ENCODE measurements at regions not wholly inside any gene's neighbourhood (a gene's known extent, or its start where the extent isn't known, plus 50 kb on each side); places are given as distances from the start of the nearest gene placed in this dataset.

DNA sequence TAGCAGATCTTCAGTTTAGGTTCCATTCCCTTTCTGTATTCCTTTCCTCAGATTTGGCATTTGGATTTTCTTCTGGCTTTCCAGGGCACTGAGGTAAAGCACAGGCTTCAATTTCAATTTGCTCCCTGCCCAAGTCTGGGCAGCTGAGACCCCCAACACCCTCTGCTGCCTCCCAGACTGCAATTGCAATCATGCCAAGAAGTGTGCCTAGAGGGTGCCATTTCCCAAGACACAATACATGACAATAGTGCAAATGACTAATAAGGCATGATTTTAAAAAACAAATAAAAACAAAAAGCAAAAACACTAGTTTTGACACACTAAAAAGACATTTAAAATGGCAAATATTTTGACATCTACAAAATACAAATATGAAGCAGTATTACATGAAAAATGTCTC, 364.8 kb downstream of the EPM2A start:
- H3K4me1 ChIP-seq = no peaks in the 10 kb centered on the region
- no peaks in the 10 kb centered on the region for H3K36me3 ChIP-seq (ENCODE audit: low read depth, missing control alignments)
- no peak for TF ChIP-seq CTCF (IDR thresholded peaks at IDR 0.05)
- TF ChIP-seq POLR2A (IDR thresholded peaks at IDR 0.05) = no peak
- H3K27ac ChIP-seq = no peak overlapping the region
- H3K27me3 ChIP-seq = no peaks in the 10 kb centered on the region
- H3K4me3 ChIP-seq = no peak overlapping the region
- intact Hi-C loops (cut with DNase I; ENCODE audit: low total_unique reads) = no loop called here
- no peak for DNase-seq
- H3K9me3 ChIP-seq = no peaks in the 10 kb centered on the region

GRCh38 chr6:145372671-145373151, 362.6 kb downstream of the EPM2A start:
- intact Hi-C loops (cut with DNase I; ENCODE audit: low total_unique reads) = no loop called here
- no peak overlapping the region for H3K27ac ChIP-seq
- no peaks in the 10 kb centered on the region for H3K4me1 ChIP-seq
- no peaks in the 10 kb centered on the region for H3K9me3 ChIP-seq
- no peaks in the 10 kb centered on the region for H3K36me3 ChIP-seq (ENCODE audit: low read depth, missing control alignments)
- TF ChIP-seq POLR2A (IDR thresholded peaks at IDR 0.05) = no peak
- WGBS, 2 donors = 57 to 65% methylated on average over 4 of the region's 4 CpGs
- no peaks in the 10 kb centered on the region for H3K27me3 ChIP-seq
- no peak for DNase-seq
- no peak overlapping the region for H3K4me3 ChIP-seq

GRCh38 chr6:145373826-145374225, 361.5 kb downstream of the EPM2A start:
- no peak for TF ChIP-seq CTCF (IDR thresholded peaks at IDR 0.05)
- no peak for TF ChIP-seq POLR2A (IDR thresholded peaks at IDR 0.05)
- H3K4me3 ChIP-seq = no peak overlapping the region
- no peak for DNase-seq
- intact Hi-C loops (cut with DNase I; ENCODE audit: low total_unique reads) = no loop called here
- no peak overlapping the region for H3K27ac ChIP-seq
- WGBS, 2 donors = 82 to 89% methylated on average over 1 of the region's 1 CpG
- H3K27me3 ChIP-seq = no peaks in the 10 kb centered on the region
- H3K9me3 ChIP-seq = no peaks in the 10 kb centered on the region
- no peaks in the 10 kb centered on the region for H3K4me1 ChIP-seq
- H3K36me3 ChIP-seq (ENCODE audit: low read depth, missing control alignments) = no peaks in the 10 kb centered on the region

DNA sequence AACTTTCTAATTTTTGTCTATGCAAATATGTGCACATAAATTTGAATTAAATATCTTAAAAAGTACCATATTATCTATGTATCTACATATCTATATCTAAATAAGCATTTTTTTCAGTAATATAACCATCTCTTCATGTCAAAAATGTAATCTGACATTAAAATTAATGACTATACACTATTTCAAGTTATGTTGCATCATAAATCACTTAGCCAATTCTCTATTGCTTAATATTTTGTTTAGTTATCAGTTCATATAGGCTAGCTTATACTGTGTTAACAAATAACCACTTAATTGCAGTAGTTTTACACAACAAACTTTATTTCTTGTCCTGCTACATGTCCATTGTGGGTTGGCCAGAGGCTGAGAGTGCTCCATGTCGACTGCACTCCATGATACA, 360.8 kb downstream of the EPM2A start:
- Histone ChIP-seq H3K9me3 (no peaks in the 10 kb centered on the region), H3K36me3 (ENCODE audit: low read depth, missing control alignments) (no peaks in the 10 kb centered on the region), H3K4me1 (no peaks in the 10 kb centered on the region), H3K4me3 (no peak overlapping the region), H3K27ac (no peak overlapping the region), H3K27me3 (no peaks in the 10 kb centered on the region)
- no peak for TF ChIP-seq CTCF (IDR thresholded peaks at IDR 0.05)
- no peak for TF ChIP-seq POLR2A (IDR thresholded peaks at IDR 0.05)
- WGBS, 2 donors = 88% methylated on average over 1 of the region's 1 CpG
- no peak for DNase-seq
- intact Hi-C loops (cut with DNase I; ENCODE audit: low total_unique reads) = no loop called here

DNA sequence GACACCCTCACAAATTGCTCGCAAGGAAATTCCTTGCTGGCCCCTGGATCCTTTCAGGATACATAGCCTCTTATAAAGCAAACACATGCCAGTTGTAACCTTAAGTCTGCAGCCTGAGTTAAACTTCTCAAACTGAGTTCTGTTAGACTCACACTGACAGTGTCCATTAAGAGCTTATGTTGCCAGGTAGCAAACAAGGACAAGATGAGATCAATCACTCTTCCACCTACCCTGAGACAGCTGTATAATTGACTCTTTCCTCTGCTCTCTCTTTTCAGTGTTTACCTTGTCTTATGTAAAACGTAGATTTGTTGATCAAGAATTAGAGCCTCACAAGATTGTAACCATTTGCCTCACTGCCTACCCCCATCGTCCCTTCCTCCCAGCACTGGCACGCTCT, 359.8 kb downstream of the EPM2A start:
- Histone ChIP-seq H3K27ac (no peak overlapping the region), H3K4me3 (no peak overlapping the region), H3K36me3 (ENCODE audit: low read depth, missing control alignments) (no peaks in the 10 kb centered on the region), H3K27me3 (no peaks in the 10 kb centered on the region), H3K9me3 (no peaks in the 10 kb centered on the region), H3K4me1 (no peaks in the 10 kb centered on the region)
- 77 to 78% methylated on average over 4 of the region's 4 CpGs for WGBS, 2 donors
- TF ChIP-seq CTCF (IDR thresholded peaks at IDR 0.05) = no peak
- no peak for TF ChIP-seq POLR2A (IDR thresholded peaks at IDR 0.05)
- no peak for DNase-seq
- intact Hi-C loops (cut with DNase I; ENCODE audit: low total_unique reads) = no loop called here
